ENCODE measurements at regions not wholly inside any gene's neighbourhood (a gene's known extent, or its start where the extent isn't known, plus 50 kb on each side); places are given as distances from the start of the nearest gene placed in this dataset.

- no peak for TF ChIP-seq CTCF (IDR thresholded peaks at IDR 0.05)
- no peak for TF ChIP-seq EZH2 (IDR thresholded peaks at IDR 0.05)
Measured at GRCh38 chr11:129636926-129637325, 178.7 kb upstream of the TMEM45B start.

All from neural progenitor cell (in vitro differentiated cells).